Heart right ventricle (tissue), 16 donors: ENCODE measurements at regions not wholly inside any gene's neighbourhood (a gene's known extent, or its start where the extent isn't known, plus 50 kb on each side); places are given as distances from the start of the nearest gene placed in this dataset.

Source experiments
- ATAC-seq, 8 donors: fragments of 200-7000 bp; cut with Tn5 transposase; one replicate each; pipeline ENCODE4 v1.9.1; 2020; ENCODE audit warnings: mild to moderate bottlenecking in 8 of 8, moderate library complexity in 8 of 8, moderate number of reproducible peaks in 1 of 8
- DNase-seq, 2 donors: peaks; one replicate each; pipeline ENCODE4 v3.0.0-alpha.2; 2020
- H3K27ac ChIP-seq, 10 donors: fragments of 200-600 bp; sonication (generic) in 2 of 10; one replicate each; pipeline versions ENCODE4 v1.5.0 to v1.8.0; 2020 to 2022; ENCODE audit warnings: mild to moderate bottlenecking in 3 of 10
- H3K27me3 ChIP-seq, 7 donors: fragments of 200-600 bp; one replicate each; pipeline ENCODE4 v1.8.0; 2021 to 2022; ENCODE audit warnings: mild to moderate bottlenecking in 2 of 7
- H3K36me3 ChIP-seq, 9 donors: fragments of 200-600 bp; sonication (generic) in 1 of 9; one replicate each; pipeline versions ENCODE4 v1.5.0 to v1.8.0; 2020 to 2022; ENCODE audit warnings: mild to moderate bottlenecking in 2 of 9
- H3K4me1 ChIP-seq, 9 donors: fragments of 200-600 bp; sonication (generic) in 1 of 9; one replicate each; pipeline versions ENCODE4 v1.5.0 to v1.8.0; 2020 to 2022; ENCODE audit warnings: mild to moderate bottlenecking in 4 of 9
- H3K4me3 ChIP-seq, 10 donors: fragments of 200-600 bp; sonication (generic) in 2 of 10; one replicate each; pipeline versions ENCODE4 v1.5.0 to v1.8.0; 2020 to 2022; ENCODE audit warnings: mild to moderate bottlenecking in 7 of 10, moderate library complexity in 2 of 10
- H3K9me3 ChIP-seq, 11 donors: fragments of 200-600 bp in 10 of 11; sonication (generic) in 2 of 11; one replicate each; pipeline versions ENCODE4 v1.5.0 to v1.8.0; 2013 to 2022; ENCODE audit warnings: mild to moderate bottlenecking in 2 of 11, control low read depth in 1 of 11, moderate library complexity in 1 of 11
- CTCF ChIP-seq, 9 donors: fragments of 200-600 bp; sonication (generic) in 2 of 9; IDR thresholded peaks; one replicate each; pipeline versions ENCODE4 v1.5.0 to v1.8.0; 2021 to 2022; ENCODE audit warnings: antibody characterized with exemption in 9 of 9, mild to moderate bottlenecking in 5 of 9, moderate library complexity in 1 of 9
- WGBS, 2 donors: extraction: QIAGEN DNeasy Blood & Tissue Kit; methylation state at CpG; one replicate each; pipeline ENCODE4 v1.1.7; 2013; ENCODE audit warnings: inconsistent platforms in 1 of 2; 5-methylcytosine and 5-hydroxymethylcytosine counted together
- intact Hi-C, 10 donors: fragments of 100-400 bp; cut with DNase I; formaldehyde crosslinking; loops; one replicate each; pipeline versions ENCODE4 v1.11.1 to v1.14.2; 2022
- donor health status: Arrhythmogenic right ventricular cardiomyopathy.
- donor health status: ischemic (EF 13 %, LVEDD 7.1; RV severe dilation, severe dysfunction).
- donor health status: healthy with polysubstance abuse.
- donor health status: DM: no; HTN: yes; CAD: no.
- donor health status: DM: no; HTN: no; CAD: no.
- donor health status: ischemic (EF 25% LVEDD 6.9; RV normal size, moderate dysfunction).
- donor health status: ischemic (EF 25% LVEDD 5.7; RV mildly dilated, moderate dysfunction).
- donor health status: healthy.
- donor health status: DM: yes; HTN: yes; CAD: no.
- donor health status: Ischemic cardiomyopathy.
- donor health status: ischemic (EF 35%, LVEDD 5.7; RV mildly dilated, moderate dysfunction).
- donor health status: nonischemic (EF 11% LVEDD 7.7; RV severe dilation, severe dysfunction).
- donor health status: DM: yes; HTN: yes; CAD: no.
- donor health status: PGD.
- donor health status: ischemic (EF 29% LVEDD 5.4; RV normal size, mild dysfunction).
- donor health status: nonischemic (EF 23%, LVEDD 6.1; RV moderate dilation, normal function).

GRCh38 chr1:101313356-101313755, 76.5 kb downstream of the S1PR1 start:
- no peak for TF ChIP-seq CTCF (IDR thresholded peaks at IDR 0.05)
- Histone ChIP-seq H3K4me1 (peaks cover 0 to 33% (median 10%) of the 10 kb centered on the region in 9 donors), H3K27me3 (peaks cover 0 to 21% (median 0%) of the 10 kb centered on the region in 7 donors), H3K36me3 (no peaks in the 10 kb centered on the region), H3K4me3 (no peak overlapping the region), H3K9me3 (no peaks in the 10 kb centered on the region), H3K27ac (no peak overlapping the region)
- ATAC-seq = no peak
- intact Hi-C loops = loop anchor here in 2 of 10 donors (5.0 to 10.0 kb wide), 2 partner anchors 44 to 131 kb away; no protein-coding TSS in a partner anchor
- 92 to 93% methylated on average over 7 of the region's 7 CpGs for WGBS, 2 donors
- DNase-seq = no peak

- H3K4me1 ChIP-seq = peaks cover 0 to 24% (median 8%) of the 10 kb centered on the region in 9 donors
- DNase-seq = no peak
- H3K9me3 ChIP-seq = no peaks in the 10 kb centered on the region
- intact Hi-C loops = loop anchor here in 2 of 10 donors (5.0 to 10.0 kb wide), 2 partner anchors 43 to 131 kb away; no protein-coding TSS in a partner anchor
- no peak overlapping the region for H3K27ac ChIP-seq
- no peak overlapping the region for H3K4me3 ChIP-seq
- no peak for TF ChIP-seq CTCF (IDR thresholded peaks at IDR 0.05)
- WGBS, 2 donors = 98 to 99% methylated on average over 2 of the region's 2 CpGs
- H3K27me3 ChIP-seq = peaks cover 0 to 23% (median 0%) of the 10 kb centered on the region in 7 donors
- H3K36me3 ChIP-seq = no peaks in the 10 kb centered on the region
- no peak for ATAC-seq
Observed at GRCh38 chr1:101314244-101314643, 77.4 kb downstream of the S1PR1 start.

- H3K9me3 ChIP-seq = no peaks in the 10 kb centered on the region
- H3K36me3 ChIP-seq = no peaks in the 10 kb centered on the region
- TF ChIP-seq CTCF (IDR thresholded peaks at IDR 0.05) = no peak
- no peak overlapping the region for H3K27ac ChIP-seq
- WGBS, 2 donors = 86 to 89% methylated on average over 6 of the region's 6 CpGs
- H3K4me3 ChIP-seq = no peak overlapping the region
- intact Hi-C loops = loop anchor here in 1 of 10 donors (10.0 kb wide), 1 partner anchor 129 kb away; no protein-coding TSS in a partner anchor
- DNase-seq (no peak), ATAC-seq (no peak)
- H3K4me1 ChIP-seq = peaks cover 0 to 7% (median 0%) of the 10 kb centered on the region in 9 donors
- peaks cover 0 to 25% (median 3%) of the 10 kb centered on the region in 7 donors for H3K27me3 ChIP-seq
Observed at GRCh38 chr1:101316256-101316655, 79.4 kb downstream of the S1PR1 start.

GRCh38 chr1:101316799-101317198, 80.0 kb downstream of the S1PR1 start:
- Histone ChIP-seq H3K4me3 (no peak overlapping the region), H3K4me1 (peaks cover 0 to 5% (median 0%) of the 10 kb centered on the region in 9 donors), H3K27ac (no peak overlapping the region), H3K36me3 (no peaks in the 10 kb centered on the region), H3K9me3 (no peaks in the 10 kb centered on the region), H3K27me3 (peaks cover 0 to 25% (median 3%) of the 10 kb centered on the region in 7 donors)
- no peak for TF ChIP-seq CTCF (IDR thresholded peaks at IDR 0.05)
- intact Hi-C loops = loop anchor here in 1 of 10 donors (10.0 kb wide), 1 partner anchor 128 kb away; no protein-coding TSS in a partner anchor
- WGBS, 2 donors = 81 to 88% methylated on average over 4 of the region's 4 CpGs
- DNase-seq (no peak), ATAC-seq (no peak)
